HG03469 (cell line): ENCODE measurements at regions not wholly inside any gene's neighbourhood (a gene's known extent, or its start where the extent isn't known, plus 50 kb on each side); places are given as distances from the start of the nearest gene placed in this dataset.

Experiments used
- ATAC-seq: cut with Tn5 transposase; IDR thresholded peaks from one replicate; pipeline ENCODE4 v1.9.1; 2021; ENCODE audit warnings: mild to moderate bottlenecking, moderate library complexity, moderate number of reproducible peaks; ENCODE audit not compliant: unreplicated experiment

DNA sequence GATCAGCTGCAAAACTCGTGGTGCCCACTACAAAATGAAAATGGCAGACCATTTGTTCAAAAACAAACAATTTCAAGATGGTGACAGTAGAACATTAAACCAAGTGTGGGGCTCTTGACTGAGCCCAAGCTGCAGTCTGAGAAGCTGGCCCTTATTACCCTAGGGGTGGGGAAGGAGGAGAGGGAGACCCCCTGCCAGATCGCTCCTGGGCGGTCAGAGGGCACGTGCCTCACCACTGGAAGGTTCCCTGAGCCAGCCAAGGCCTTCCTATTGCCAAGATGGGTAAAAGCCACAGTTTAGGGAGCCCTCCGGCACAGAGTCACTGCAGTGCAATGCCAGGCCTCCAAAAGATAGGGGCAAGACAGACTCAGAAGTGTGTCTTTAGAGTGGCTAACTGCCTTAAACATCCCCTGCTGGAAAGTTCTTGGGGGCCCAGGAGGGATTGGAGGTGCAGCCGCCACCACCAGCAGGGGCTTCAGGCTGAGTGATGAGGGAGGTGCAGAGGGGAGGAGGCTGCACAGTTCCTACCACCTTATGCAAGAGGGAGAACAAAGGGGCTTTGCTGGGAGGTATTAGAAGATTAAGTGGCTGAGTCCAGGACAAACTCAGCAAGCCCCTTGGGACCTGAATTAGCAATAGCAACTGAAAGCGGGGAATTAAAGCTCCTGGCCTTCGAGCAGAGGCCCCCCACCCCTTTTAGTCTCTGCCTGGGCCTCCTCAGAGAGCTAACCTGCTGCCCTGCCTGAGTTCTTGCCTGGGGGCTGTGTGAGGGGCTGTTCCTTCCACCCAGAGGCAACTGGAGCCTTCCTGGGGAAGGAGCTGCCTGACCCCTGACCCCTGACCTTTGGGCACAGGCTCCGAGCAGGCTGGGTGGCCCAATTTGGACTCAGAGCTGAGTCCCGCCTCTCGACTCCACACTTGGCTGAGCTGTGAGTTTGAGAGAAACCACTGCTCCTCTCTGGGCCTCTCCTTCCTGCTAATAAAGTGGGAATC lies 88.4 kb downstream of the VEGFA start:
- no peak for ATAC-seq

DNA sequence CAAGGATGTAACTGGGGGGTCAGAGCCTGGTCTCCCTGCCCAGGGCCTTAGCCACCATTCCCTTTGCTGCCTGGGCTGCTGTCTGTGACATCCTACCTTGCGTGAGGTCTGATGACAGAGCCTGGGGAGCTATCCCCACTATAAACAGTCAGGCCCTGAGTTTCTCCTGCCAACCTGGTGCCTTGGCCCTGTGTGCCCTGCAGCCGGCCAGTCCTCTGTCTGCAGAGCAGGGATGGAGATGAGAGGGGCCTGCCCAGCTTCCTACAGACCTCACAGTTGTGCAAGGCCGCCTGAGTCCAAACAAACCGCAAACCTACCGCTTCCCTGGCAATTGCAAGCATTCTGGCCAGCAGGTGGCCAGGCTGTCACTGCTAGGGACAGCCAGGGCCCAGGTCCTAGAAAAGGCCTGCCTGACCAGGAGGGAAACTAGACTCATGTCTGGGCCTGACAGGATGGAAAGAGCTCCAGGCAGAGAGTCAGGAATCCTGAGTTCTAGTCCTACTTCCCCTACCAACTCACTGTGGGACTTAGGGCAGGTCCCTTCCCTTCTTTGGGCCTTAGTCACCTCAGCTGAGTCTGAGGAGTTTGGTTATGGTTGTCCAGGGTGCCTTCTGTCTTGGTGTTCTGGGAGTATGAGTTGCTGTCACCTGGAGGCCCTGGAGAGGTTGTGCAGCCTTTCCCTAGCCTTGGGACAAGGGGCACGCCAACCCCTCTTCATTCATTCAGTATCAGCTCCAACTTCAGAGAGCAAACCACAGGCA lies 86.2 kb downstream of the VEGFA start:
- ATAC-seq = no peak

DNA sequence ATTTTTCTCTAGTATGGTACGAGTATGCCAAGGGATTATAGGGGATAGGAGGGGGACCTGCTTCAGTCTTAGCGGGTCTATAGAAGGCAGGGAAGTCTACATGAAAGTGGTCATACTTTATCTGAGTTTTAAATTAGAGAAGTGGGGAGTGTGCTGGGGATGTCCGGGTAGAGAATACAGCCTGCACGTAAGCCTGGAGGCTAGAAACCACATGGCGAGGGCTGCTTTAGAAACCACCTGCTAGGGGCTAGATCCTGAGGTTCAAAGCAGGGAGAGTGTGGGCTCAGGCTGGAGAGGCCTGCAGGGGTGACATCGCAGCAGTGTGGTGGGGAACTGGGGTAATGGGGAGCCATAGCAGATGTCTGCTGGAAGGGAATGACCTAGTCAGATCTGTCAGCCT lies 85.2 kb downstream of the VEGFA start:
- ATAC-seq = no peak

DNA sequence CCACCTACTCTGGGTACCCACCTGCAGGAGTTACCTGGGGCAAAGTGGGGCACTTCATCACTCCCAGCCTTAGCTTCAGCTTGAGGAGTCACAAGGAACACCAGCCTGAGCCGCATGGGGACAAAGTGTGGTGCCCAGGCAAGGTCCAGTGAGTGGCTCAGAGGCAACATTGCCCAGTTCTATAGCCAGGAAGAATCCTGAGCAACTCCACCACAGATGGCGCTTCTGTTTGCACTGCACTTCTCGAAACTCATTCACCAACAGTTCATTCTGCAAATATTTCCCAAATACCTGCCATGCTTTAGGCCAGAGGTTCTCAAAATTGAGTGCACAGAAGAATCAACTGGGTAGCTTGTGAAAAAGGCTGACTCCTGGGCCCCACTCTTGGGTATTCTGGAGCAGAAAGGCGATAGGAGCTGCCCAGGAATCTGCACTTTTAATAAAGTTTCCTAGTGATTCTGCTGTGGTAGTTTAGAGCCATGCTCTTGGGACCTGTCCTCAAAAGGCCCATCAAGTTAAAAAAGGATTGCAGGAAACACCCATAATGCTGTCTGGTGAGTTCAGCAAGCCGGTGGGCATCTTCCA lies 83.1 kb downstream of the VEGFA start:
- no peak for ATAC-seq

DNA sequence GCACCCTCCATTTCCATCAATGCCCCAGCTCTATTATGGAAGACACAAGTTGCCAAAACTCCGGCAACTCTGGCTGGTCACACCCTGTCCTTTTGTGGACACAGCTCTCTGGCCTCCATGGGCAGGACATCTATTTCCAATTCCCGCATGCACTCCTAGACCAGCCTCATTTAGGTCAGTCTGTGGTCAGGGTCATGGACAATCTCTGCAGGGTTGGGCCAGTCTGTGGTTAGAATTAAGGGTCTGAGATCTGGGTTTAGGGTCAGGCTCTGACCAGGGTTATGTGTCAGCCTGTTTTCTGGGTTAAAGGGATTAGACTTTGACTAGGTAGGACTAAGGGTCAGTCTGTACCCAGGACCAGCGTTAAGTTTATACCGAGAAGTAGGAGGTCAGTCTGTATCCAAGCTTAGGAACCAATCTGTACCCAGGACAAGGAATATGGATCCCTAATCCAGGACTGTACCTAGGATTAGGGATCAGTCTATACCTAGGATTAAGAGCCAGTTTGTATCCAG lies 82.4 kb downstream of the VEGFA start:
- no peak for ATAC-seq

DNA sequence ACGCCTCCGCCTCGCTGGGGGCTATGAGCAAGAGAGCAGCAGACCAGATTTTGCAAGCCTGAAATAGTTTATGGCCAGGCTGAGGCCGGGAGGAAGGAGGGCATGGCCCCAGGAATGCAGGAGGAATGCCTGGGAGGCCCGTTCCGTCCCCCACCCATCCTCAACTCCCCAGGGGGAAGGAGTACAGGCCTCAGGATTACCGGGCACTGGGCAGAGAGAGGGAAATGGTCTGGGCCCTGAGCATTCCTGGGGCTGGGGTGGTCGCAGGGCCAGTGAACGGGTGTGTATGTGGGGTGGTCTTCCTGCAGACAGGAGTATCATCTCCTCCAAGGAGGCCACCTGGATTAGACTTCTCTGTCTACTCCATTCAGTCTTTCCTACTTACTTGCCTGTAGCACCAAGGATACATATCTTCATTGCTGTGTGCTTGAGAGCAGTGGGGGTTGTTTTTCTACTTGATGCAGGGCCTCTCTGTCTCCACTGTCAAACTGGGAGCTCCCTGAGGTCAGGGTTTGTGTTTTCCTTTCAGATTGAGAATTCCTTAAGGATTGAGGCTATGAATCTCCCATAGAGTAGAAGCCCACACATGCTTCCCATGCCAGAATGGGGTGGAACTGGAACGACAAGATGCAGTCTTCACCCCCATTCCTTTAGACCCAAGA lies 81.3 kb downstream of the VEGFA start:
- ATAC-seq = no peak

DNA sequence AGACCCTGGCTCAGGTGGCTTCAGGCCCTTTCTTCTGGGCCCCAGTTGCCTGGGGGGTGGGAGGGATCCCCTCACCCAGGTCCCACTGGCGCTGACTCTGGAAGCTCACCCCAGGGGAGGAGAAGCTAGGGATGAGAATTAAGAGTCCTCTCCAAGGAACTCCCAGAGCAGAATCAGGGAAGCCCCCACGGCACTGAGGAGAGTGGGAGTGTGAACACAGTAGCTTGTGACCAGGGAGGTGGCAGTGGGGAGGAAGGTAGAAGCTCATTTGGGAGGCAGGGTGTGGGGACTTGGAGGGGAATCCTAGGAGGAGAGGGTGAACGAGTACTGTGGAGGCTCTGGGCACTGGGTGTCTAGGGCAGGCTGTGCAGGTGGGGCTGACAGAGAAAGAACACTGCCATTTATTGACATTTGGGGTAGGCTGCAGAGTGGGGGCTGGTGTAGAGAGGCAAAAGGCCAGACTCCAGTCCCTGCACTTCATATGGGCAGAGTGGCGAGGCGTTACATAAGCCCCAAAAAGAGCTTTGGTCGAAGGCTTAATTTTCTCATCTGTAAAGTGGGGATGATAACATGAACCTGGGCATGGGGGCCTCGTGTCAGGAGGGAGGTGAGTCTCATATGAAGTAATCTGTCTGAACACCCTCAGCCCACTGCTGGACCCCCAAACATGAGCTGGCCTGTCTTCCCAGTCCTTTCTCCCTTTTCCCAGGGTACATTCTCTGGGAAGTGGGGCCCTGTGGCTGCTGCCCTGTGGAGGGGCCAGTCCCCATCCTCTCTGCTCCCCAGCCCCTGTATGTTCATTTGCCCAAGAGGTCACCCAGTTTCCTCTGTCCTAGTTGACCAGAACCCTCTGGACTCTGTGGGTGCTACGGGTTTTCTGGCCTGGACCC lies 80.5 kb downstream of the VEGFA start:
- ATAC-seq = no peak

DNA sequence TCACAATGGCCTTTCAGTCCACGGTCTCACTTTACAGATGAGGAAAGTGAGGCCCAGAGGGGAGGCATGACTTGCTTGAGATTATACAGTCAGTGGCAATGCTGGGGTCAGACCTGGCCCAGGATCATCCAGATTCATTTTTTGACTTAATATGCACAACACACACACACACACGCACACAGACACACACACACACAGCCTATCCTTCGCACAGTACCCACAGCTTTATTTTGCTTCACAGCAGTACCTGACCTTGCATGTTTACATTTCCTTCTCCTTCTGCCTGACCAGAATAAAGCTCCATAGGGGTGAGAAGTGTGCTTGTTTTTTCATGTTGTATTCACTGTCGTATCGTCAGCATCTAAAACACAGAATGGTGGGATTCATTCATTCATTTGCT lies 79.8 kb downstream of the VEGFA start:
- no peak for ATAC-seq

DNA sequence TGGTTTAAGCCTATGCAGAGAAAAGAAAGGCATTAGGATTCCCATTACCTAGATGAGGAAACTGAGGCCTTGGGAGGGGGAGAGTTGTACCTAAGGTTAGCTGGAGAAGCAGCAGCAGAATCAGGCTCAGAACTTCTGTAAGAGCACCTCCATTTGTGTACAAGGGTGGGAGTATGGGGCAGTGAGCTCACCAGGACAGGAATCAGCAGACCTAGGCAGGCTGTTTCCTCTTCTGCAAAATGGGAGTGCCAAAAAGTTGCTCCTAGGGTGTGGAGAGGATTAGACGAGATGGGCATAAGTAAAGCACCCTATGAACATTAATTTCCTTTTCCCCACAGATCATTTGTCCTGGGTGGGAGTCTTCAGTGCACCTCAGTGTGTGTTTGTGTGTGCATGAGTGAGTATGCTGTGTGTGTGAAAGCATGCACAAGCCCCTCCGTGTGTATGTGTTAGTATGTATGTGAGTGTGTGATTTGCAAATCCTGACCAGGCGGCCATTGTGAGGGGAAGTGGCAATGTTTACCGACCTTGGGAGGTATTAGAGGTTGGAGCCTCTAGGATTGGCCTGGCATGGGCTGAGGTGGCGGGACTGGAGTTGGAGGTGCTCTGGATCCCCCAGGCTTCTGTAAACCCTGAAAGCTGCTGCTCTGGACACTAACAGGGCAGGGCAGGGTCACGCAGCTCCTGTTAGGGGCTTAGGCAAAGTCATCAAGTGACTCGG lies 78.8 kb downstream of the VEGFA start:
- no peak for ATAC-seq

DNA sequence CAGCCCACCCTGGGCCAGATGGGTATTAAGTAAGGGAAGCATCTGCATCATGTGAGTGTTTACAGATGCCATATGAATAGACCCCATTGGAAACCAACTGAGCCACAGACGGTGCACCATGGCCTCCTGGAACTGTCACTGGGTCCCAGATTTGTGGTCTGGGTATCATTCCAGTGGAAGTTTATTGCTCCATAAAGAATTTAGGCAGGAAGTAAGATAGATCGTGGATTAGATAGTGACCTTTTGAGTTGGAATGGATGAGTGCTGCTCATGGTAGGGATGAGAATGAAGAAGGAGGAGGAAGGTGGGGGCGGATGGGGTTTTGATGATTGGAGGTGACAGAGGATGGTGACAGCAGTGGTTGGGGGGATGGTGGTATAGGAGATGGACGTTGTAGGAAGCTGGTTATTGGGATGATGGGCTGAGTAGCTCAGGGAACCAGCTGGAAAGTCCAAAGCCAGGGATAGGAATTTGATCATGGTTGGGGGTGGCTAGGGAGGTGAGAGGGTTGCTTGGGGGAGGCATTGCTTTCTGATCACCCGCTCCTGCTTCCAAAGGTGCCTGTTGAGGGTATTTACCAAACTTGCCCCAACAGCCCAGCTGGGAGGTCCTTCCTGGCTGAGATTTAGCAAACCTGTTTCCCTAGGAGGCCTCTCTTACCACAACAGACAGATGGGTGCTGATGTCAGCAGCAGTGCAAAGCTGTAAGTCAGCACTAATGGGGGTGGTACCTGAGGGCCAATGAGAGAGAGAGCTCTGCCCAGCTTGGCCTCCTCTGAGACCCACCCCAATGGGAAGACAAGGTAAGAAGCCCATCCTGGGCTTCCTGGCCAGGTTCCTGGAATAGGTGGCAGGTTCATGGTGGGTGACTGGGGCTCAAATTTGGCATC lies 78.0 kb downstream of the VEGFA start:
- no peak for ATAC-seq

DNA sequence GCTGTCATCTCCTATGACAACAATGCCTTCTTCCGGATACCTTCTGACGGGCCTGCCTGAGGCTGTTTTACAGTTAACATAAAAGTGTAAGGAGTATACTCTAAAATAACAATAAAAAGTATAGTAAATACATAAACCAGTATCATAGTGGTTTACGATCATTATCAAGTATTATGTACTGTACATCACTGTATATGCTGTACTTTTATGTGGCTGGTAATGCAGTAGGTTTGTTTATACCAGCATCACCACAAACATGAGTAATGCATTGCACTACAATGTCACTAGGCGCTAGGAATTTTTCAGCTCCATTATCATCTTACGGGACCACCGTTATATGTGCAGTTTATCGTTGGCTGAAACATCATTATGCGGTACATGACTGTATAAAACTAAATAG lies 76.5 kb downstream of the VEGFA start:
- no peak for ATAC-seq

DNA sequence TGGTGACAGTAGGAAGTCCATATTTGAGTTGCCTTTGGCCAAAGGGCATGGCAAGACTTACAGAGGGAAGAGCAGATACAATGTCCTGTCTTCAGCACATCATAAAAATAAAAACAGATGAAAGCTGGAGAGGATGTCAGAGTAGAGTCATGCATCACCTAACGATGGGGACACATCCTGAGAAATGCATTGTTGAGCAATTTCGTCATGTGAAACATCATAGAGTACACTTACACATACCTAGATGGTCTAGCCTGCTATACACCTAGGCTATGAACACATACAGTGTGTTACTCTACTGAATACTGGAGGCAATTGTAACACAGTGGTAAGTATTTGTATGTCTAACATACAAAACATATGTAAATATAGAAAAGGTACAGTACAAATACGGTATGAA lies 75.6 kb downstream of the VEGFA start:
- no peak for ATAC-seq

DNA sequence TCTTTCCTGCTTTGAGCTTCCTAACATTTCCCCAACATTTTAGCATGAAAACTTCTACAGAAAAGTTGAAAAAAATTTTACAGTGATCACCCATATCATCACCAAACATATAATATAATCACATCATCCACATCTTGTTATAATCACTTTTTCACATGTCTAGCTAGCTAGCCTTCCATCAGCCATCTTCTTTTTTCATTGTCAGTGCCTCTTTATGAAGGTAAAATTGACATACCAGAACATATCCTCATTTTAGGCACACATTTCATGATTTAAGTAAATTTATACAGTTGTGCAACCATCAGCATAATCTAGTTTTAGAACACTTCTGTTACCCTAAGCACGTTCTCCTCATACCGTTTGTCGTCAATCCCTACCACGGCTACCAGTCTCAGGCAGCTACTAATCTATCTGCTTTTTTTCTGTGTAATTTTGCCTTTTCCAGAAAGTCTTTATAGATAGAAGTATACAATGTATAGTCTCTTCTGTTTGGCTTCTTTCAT lies 73.7 kb downstream of the VEGFA start:
- ATAC-seq = no peak

DNA sequence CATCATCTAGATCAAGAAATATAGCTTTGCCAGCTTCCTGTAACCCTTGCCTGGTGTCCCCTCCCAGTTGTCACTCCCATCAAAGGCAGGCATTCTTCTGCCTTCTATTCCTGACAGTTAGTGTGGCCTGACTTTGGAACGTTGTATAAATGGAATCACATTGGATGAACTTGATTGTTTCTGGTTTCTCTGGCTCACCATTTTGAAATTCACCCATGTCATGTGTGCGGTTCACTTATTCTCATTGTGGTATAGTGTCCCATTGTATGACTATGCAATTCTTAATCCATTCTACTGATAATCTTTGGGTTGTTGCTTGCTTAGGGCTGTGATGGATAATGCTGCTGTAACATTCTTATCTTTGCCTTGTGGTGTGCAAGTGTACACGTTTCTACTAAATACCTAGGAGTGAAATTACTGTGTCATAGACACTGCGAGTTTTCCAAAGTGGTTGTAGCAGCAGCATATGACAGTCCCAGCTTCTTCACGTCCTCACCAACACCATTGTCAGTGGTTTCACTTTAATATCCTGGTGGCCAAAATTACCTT lies 73.2 kb downstream of the VEGFA start:
- no peak for ATAC-seq

DNA sequence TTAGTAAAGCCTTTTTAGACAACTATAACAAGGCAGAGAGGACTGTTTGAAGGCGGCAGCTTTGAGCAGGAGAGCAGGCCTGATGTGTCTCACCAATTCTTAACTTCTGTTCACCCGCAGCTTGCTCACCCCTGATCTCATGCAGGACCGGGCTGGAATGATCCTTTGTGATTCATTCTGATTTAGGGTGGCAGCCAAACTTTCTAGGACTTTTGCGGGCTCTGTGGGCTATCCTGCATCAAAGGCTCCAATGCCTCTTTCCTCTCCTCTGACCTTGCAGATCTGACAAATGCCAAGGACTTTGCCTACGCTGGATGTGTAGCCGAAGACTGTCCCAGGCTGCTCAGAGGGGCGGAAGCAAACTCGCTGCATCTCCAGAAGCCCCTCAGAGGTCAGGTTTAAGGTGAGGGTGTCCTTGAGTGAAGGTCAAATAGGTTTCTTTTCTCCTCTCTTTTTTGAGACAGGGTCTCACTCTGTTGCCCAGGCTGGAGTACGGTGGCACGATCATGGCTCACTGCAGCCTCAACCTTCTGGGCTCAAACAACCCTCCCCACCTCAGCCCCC lies 72.3 kb downstream of the VEGFA start:
- no peak for ATAC-seq

DNA sequence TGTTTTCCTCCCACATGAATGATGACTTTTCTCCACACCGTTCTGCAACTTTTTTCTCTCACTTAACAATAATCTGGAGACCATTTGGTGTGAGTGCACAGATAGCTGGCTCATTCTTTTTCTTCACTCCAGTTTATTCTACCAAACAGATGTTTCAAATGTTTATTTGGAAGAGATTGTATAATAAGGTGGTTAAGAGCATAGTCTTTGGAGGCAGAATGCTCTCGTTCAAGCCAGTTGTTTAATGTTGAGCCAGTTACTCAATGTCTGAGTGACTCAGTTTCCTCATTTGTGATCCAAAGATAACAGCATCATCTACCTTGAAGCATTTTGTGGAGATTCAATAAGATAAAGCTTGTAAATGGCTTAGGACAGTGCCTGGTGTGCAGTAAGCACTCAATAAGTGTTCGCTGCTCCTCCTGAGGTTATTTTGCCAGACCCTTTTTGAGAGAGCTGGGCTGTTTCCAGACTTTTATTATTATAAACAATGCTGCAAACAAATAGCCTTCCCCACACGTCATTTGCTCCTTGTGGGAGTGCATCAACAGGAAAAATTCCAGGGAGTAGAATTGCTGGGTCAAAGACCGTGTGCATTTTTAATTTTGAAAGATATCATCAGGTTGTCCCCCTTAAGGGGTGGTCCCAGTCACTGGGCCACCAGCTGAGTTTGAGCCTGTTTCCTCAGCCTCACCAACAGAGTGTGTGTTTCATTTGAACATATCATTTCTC lies 70.6 kb downstream of the VEGFA start:
- ATAC-seq = no peak
